K562 (cell line): ENCODE measurements at regions not wholly inside any gene's neighbourhood (a gene's known extent, or its start where the extent isn't known, plus 50 kb on each side); places are given as distances from the start of the nearest gene placed in this dataset.

Experiments used
- ATAC-seq: fragments of 200-7000 bp; cut with Tn5 transposase; 3 replicates; pipeline ENCODE4 v1.9.1; 2020; ENCODE audit warnings: moderate library complexity
- BruUV-seq: library from RNA; stranded (reverse); fragments of 400-500 nt; replicated peaks from 2 replicates; lab custom pipeline; 2021; lab: Mats Ljungman, UMichigan
- CTCF ChIA-PET: fragments of 300-600 bp; formaldehyde crosslinking; extraction: SDS; loops from one replicate; lab custom pipeline; 2021; ENCODE audit warnings: low intra/inter-chr PET ratio; lab: Yijun Ruan, JAX
- POLR2A ChIA-PET: fragments of 300-600, 350-650 bp; sonication (Branson Sonifier 250); formaldehyde crosslinking; extraction: SDS; loops from one replicate; lab custom pipeline; 2021; ENCODE audit warnings: antibody characterized with exemption, inconsistent platforms; lab: Yijun Ruan, JAX
- DNase-seq, 4 experiments: peaks; one replicate each; pipeline versions ENCODE4 v3.0.0 to v3.0.0-alpha.2; 2011 to 2018; ENCODE audit warnings: low spot score in 3 of 4, mixed read lengths in 3 of 4; ENCODE audit errors: extremely low read depth in 1 of 4
- FAIRE-seq: peaks from 2 replicates; lab custom pipeline; 2011; peaks lifted over from hg19 to GRCh38; lab: Jason Lieb, UNC
- H2AFZ ChIP-seq: 2 replicates; pipeline ENCODE4 v1.6.0; 2011; ENCODE audit warnings: low read depth, low read length, control low read depth, inconsistent platforms
- H3K27ac ChIP-seq: fragments of 200-600 bp; 3 replicates; pipeline ENCODE4 v1.8.0; 2011; ENCODE audit warnings: low read depth, mild to moderate bottlenecking, control low read depth, inconsistent platforms, low read length, moderate library complexity, mixed read lengths; ENCODE audit errors: extremely low read depth
- H3K27me3 ChIP-seq, 2 experiments: fragments of 300-600 bp in 1 of 2; 2 replicates in 1 of 2; 3 replicates in 1 of 2; pipeline versions ENCODE4 v1.6.0 to v1.8.0; 2011; ENCODE audit warnings: inconsistent platforms in 2 of 2, low read length in 2 of 2, mild to moderate bottlenecking in 1 of 2, mixed read lengths in 1 of 2, moderate library complexity in 1 of 2; ENCODE audit not compliant: control insufficient read depth in 2 of 2, insufficient read depth in 2 of 2
- H3K36me3 ChIP-seq: fragments of 300-600 bp; 3 replicates; pipeline ENCODE4 v1.8.0; 2011; ENCODE audit warnings: mild to moderate bottlenecking, low read length, inconsistent platforms; ENCODE audit not compliant: control insufficient read depth, insufficient read depth
- H3K4me1 ChIP-seq, 2 experiments: fragments of 200-600 bp in 1 of 2; replicated peaks in 1 of 2; 2 replicates in 1 of 2; 3 replicates in 1 of 2; pipeline versions ENCODE4 v1.5.1 to v1.8.0; 2011; ENCODE audit warnings: inconsistent platforms in 2 of 2, low read length in 2 of 2, mild to moderate bottlenecking in 1 of 2, mixed read lengths in 1 of 2, moderate library complexity in 1 of 2; ENCODE audit not compliant: control insufficient read depth in 2 of 2, insufficient read depth in 2 of 2
- H3K4me2 ChIP-seq: 2 replicates; pipeline ENCODE4 v1.6.1; 2011; ENCODE audit warnings: low read length, control low read depth, inconsistent platforms, mixed read lengths; ENCODE audit not compliant: insufficient read depth
- H3K4me3 ChIP-seq: fragments of 200-600 bp; sonication (generic), shearing (Covaris generic); 2 replicates; pipeline ENCODE4 v1.5.1; 2016; ENCODE audit warnings: control low read depth, inconsistent platforms
- H3K79me2 ChIP-seq: fragments of 200-600 bp; 3 replicates; pipeline ENCODE4 v1.8.0; 2011; ENCODE audit warnings: low read length, inconsistent platforms; ENCODE audit not compliant: control insufficient read depth, insufficient read depth
- H3K9ac ChIP-seq, 2 experiments: 2 replicates each; pipeline versions ENCODE4 v1.6.0 to v1.6.1; 2011; ENCODE audit warnings: low read depth in 2 of 2, low read length in 2 of 2, control low read depth in 1 of 2, inconsistent platforms in 1 of 2, mild to moderate bottlenecking in 1 of 2, mixed read lengths in 1 of 2; ENCODE audit not compliant: insufficient read depth in 1 of 2
- H3K9me1 ChIP-seq: one replicate; pipeline ENCODE4 v1.6.0; 2011; ENCODE audit warnings: inconsistent platforms, mild to moderate bottlenecking, low read length, moderate library complexity; ENCODE audit not compliant: control insufficient read depth, insufficient read depth
- H3K9me3 ChIP-seq: replicated peaks from 2 replicates; pipeline ENCODE4 v1.5.1; 2011; ENCODE audit warnings: low read depth, low read length, inconsistent platforms; ENCODE audit not compliant: control insufficient read depth, insufficient read depth
- H4K20me1 ChIP-seq: replicated peaks from 2 replicates; pipeline ENCODE4 v1.6.1; 2011; ENCODE audit warnings: low read length, inconsistent platforms, mixed read lengths; ENCODE audit not compliant: control insufficient read depth, insufficient read depth
- AFF4 ChIP-seq: sonication (generic); formaldehyde crosslinking; IDR thresholded peaks from 2 replicates; pipeline ENCODE4 v1.8.0; 2023; ENCODE audit warnings: mild to moderate bottlenecking, missing genetic modification reagents
- CC2D1A ChIP-seq: fragments of 450-650 bp; IDR thresholded peaks from 2 replicates; pipeline ENCODE4 v1.6.1; 2017; ENCODE audit warnings: mild to moderate bottlenecking
- CREB1 ChIP-seq, 2 experiments: sonication (generic) in 1 of 2; formaldehyde crosslinking in 1 of 2; IDR thresholded peaks; 2 replicates each; pipeline versions ENCODE4 v1.6.1 to v1.8.0; 2012 to 2022; ENCODE audit warnings: inconsistent platforms in 1 of 2, mild to moderate bottlenecking in 1 of 2, missing genetic modification reagents in 1 of 2, moderate library complexity in 1 of 2
- SETDB1 ChIP-seq: IDR thresholded peaks from one replicate; pipeline ENCODE4 v1.6.1; 2012; ENCODE audit warnings: low read length, control low read depth, inconsistent platforms
- SRSF9 ChIP-seq: fragments of 200-400 bp; formaldehyde crosslinking; IDR thresholded peaks from 2 replicates; pipeline ENCODE4 v1.6.1; 2017; ENCODE audit warnings: low read depth, low read length, borderline replicate concordance
- ZNF133 ChIP-seq: fragments of 250-450 bp; sonication (Bioruptor Pico); IDR thresholded peaks from 2 replicates; pipeline ENCODE4 v1.4.0; 2020; ENCODE audit warnings: mild to moderate bottlenecking
- WGBS: fragments of 100-300 bp; shearing (Covaris generic); methylation state at CpG from one replicate; pipeline ENCODE4 v1.1.6; 2016; ENCODE audit warnings: low coverage, mixed read lengths; ENCODE audit not compliant: insufficient coverage; ENCODE audit errors: missing lambda C conversion rate; 5-methylcytosine and 5-hydroxymethylcytosine counted together
- in situ Hi-C: fragments of 300-500 bp; cut with MboI; formaldehyde crosslinking; loops from 4 replicates; pipeline ENCODE4 v1.15.0; 2018; ENCODE audit warnings: inconsistent platforms, mixed read lengths
- intact Hi-C: fragments of 100-400 bp; cut with micrococcal nuclease; formaldehyde crosslinking; loops from 2 replicates; pipeline ENCODE4 v1.14.2; 2022

GRCh38 chr4:188688956-188689355 lies 549.7 kb downstream of the TRIML1 start:
- Histone ChIP-seq H3K4me1 (no peaks in the 10 kb centered on the region), H2AFZ (no peak overlapping the region), H4K20me1 (no peaks in the 10 kb centered on the region), H3K9me3 (no peaks in the 10 kb centered on the region), H3K36me3 (no peaks in the 10 kb centered on the region), H3K27me3 (no peaks in the 10 kb centered on the region), H3K9me1 (no peaks in the 10 kb centered on the region), H3K9ac (no peak overlapping the region), H3K4me3 (no peak overlapping the region), H3K27ac (no peak overlapping the region), H3K4me2 (no peak overlapping the region), H3K79me2 (no peaks in the 10 kb centered on the region)
- in situ Hi-C loops, result no loop called here
- CTCF ChIA-PET, result no interaction called here
- intact Hi-C loops, result no loop called here
- TF ChIP-seq SRSF9, result no peak
- TF ChIP-seq AFF4, result no peak
- TF ChIP-seq SETDB1, result no peak
- no peak for TF ChIP-seq CC2D1A
- TF ChIP-seq ZNF133 (CRISPR knock-in tag), result no peak
- no peak for TF ChIP-seq CREB1 (IDR thresholded peaks at IDR 0.05)
- no peak for TF ChIP-seq CREB1 (CRISPR knock-in tag; IDR thresholded peaks at IDR 0.05)
- ATAC-seq (no peak), FAIRE-seq (no peak), DNase-seq (no peak)
- WGBS, result 0% methylated on average over 2 of the region's 2 CpGs
- POLR2A ChIA-PET, result no interaction called here
- BruUV-seq, result no TSS peak
